ENCODE measurements at regions not wholly inside any gene's neighbourhood (a gene's known extent, or its start where the extent isn't known, plus 50 kb on each side); places are given as distances from the start of the nearest gene placed in this dataset.

DNA sequence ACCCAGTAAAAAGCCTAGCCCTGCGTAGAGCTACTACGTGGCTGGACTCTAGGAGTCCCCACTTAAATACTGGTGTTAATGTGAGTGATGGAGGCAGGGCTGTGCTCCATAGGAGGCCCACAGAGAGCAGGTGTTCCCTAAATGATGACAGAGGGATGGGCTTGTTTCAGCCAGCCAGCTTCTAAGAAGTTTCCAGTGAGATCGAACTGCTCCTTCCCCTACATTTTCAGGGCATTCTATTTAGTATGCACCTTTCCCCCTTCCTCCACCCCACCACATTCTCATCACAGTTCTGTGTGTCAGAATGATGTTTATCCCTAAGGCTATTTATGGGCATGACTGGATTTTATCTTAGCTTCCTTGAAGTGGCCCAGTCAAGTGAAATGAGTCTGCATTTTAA lies 213.0 kb downstream of the TRIB2 start:
- Histone ChIP-seq H3K4me3 (ENCODE audit: control extremely low read depth in 1 of 5, extremely low read depth in 1 of 5, insufficient read depth in 1 of 5, low read depth in 2 of 5, low read length in 4 of 5) (no peak overlapping the region), H3K36me3 (replicated peaks in 1 of 2; ENCODE audit: control extremely low read depth in 1 of 2, control insufficient read depth in 1 of 2, extremely low read depth in 1 of 2, insufficient read depth in 2 of 2, low read length in 1 of 2) (no peaks in the 10 kb centered on the region), H3K79me2 (ENCODE audit: control insufficient read depth, insufficient read depth, low read length) (no peaks in the 10 kb centered on the region), H2AFZ (ENCODE audit: insufficient read depth, low read depth, low read length, poor library complexity, severe bottlenecking) (no peak overlapping the region), H3K4me1 (ENCODE audit: control insufficient read depth in 2 of 2, insufficient read depth in 2 of 2, low read length in 2 of 2) (peaks cover 0 to 9% of the 10 kb centered on the region in 2 donors), H3K27me3 (replicated peaks in 1 of 4; ENCODE audit: control extremely low read depth in 1 of 4, control insufficient read depth in 3 of 4, insufficient read depth in 4 of 4, low read length in 3 of 4) (peaks cover 0 to 2% (median 0%) of the 10 kb centered on the region in 4 experiments), H3K27ac (ENCODE audit: low read length in 2 of 2) (no peak overlapping the region), H3K4me2 (replicated peaks; ENCODE audit: low read depth, low read length, poor library complexity, severe bottlenecking) (no peak overlapping the region), H3K9ac (ENCODE audit: low read length) (no peak overlapping the region), H3K9me3 (ENCODE audit: control extremely low read depth in 1 of 3, control insufficient read depth in 2 of 3, insufficient read depth in 1 of 3, low read length in 2 of 3) (no peaks in the 10 kb centered on the region), H4K20me1 (ENCODE audit: control insufficient read depth, insufficient read depth, low read length, poor library complexity, severe bottlenecking) (no peaks in the 10 kb centered on the region)
- TF ChIP-seq, protein P1, sequence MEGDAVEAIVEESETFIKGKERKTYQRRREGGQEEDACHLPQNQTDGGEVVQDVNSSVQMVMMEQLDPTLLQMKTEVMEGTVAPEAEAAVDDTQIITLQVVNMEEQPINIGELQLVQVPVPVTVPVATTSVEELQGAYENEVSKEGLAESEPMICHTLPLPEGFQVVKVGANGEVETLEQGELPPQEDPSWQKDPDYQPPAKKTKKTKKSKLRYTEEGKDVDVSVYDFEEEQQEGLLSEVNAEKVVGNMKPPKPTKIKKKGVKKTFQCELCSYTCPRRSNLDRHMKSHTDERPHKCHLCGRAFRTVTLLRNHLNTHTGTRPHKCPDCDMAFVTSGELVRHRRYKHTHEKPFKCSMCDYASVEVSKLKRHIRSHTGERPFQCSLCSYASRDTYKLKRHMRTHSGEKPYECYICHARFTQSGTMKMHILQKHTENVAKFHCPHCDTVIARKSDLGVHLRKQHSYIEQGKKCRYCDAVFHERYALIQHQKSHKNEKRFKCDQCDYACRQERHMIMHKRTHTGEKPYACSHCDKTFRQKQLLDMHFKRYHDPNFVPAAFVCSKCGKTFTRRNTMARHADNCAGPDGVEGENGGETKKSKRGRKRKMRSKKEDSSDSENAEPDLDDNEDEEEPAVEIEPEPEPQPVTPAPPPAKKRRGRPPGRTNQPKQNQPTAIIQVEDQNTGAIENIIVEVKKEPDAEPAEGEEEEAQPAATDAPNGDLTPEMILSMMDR (IDR thresholded peaks at IDR 0.05), result no peak
- DNase-seq, result no peak
- Mint-ChIP-seq H3K9me3 (ENCODE audit: insufficient read depth) (no peaks in the 10 kb centered on the region), H3K27me3 (peaks cover 5% of the 10 kb centered on the region), H3K4me1 (peaks cover 13% of the 10 kb centered on the region), H3K4me3 (no peak overlapping the region), H3K27ac (no peak overlapping the region)
- no peak for ATAC-seq (ENCODE audit: low read depth)
- intact Hi-C loops (cut with micrococcal nuclease), result no loop called here
- ChIA-PET POLR2A (no interaction called here), CTCF (interaction anchor here (0.8 to 5.6 kb wide), 16 partner anchors 9 to 1101 kb away, joined by 3 to 109 read pairs (median 8); partner anchors contain the start of gene TRIB2)
- whole genome bisulfite sequencing (ENCODE audit: insufficient coverage), result no CpG with 5 or more reads among the region's 3 CpGs

DNA sequence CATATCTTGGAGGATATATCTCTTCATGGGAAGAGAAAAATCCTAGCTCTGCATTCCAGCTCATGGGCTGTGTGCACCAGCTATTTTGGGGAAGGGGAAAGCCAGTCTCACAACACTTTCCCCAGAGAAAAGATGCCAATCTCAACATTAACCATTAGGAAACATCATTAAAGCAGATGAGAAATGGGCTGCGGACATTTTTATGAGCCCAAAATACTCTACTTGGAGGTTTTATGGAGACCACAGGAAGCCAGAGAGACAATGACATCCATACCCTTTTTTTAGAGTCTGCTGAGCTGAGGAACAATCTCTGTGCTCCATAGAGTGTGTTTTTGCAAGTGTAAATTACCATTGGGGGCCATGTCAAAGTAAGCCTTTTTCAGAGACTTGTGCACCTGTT lies 213.7 kb downstream of the TRIB2 start:
- no peak overlapping the region for H3K4me2 ChIP-seq (replicated peaks; ENCODE audit: low read depth, low read length, poor library complexity, severe bottlenecking)
- H3K27ac ChIP-seq (ENCODE audit: low read length in 2 of 2), result no peak overlapping the region
- Mint-ChIP-seq H3K4me3 (no peak overlapping the region), H3K27ac (no peak overlapping the region), H3K27me3 (peaks cover 9% of the 10 kb centered on the region), H3K9me3 (ENCODE audit: insufficient read depth) (no peaks in the 10 kb centered on the region), H3K4me1 (peaks cover 13% of the 10 kb centered on the region)
- no peak overlapping the region for H3K4me3 ChIP-seq (ENCODE audit: control extremely low read depth in 1 of 5, extremely low read depth in 1 of 5, insufficient read depth in 1 of 5, low read depth in 2 of 5, low read length in 4 of 5)
- no peak overlapping the region for H3K9ac ChIP-seq (ENCODE audit: low read length)
- no peaks in the 10 kb centered on the region for H3K79me2 ChIP-seq (ENCODE audit: control insufficient read depth, insufficient read depth, low read length)
- intact Hi-C loops (cut with micrococcal nuclease), result no loop called here
- ChIA-PET POLR2A (interaction anchor here (1.6 kb wide), 1 partner anchor 214 kb away, joined by 8 read pairs; the partner anchor contains the start of gene TRIB2), CTCF (interaction anchor here (0.6 to 5.6 kb wide), 45 partner anchors 9 to 1115 kb away, joined by 3 to 109 read pairs (median 4); partner anchors contain the start of gene TRIB2)
- TF ChIP-seq, protein P1 (IDR thresholded peaks at IDR 0.05), result no peak
- no peak for TF ChIP-seq EZH2 (IDR thresholded peaks at IDR 0.05; ENCODE audit: borderline replicate concordance, insufficient read depth, low read depth, low read length, poor library complexity, severe bottlenecking)
- no peak overlapping the region for H2AFZ ChIP-seq (ENCODE audit: insufficient read depth, low read depth, low read length, poor library complexity, severe bottlenecking)
- peaks cover 0 to 2% (median 0%) of the 10 kb centered on the region in 4 experiments for H3K27me3 ChIP-seq (replicated peaks in 1 of 4; ENCODE audit: control extremely low read depth in 1 of 4, control insufficient read depth in 3 of 4, insufficient read depth in 4 of 4, low read length in 3 of 4)
- ATAC-seq (ENCODE audit: low read depth) (no peak), DNase-seq (no peak)
- H3K36me3 ChIP-seq (replicated peaks in 1 of 2; ENCODE audit: control extremely low read depth in 1 of 2, control insufficient read depth in 1 of 2, extremely low read depth in 1 of 2, insufficient read depth in 2 of 2, low read length in 1 of 2), result no peaks in the 10 kb centered on the region
- no peaks in the 10 kb centered on the region for H4K20me1 ChIP-seq (ENCODE audit: control insufficient read depth, insufficient read depth, low read length, poor library complexity, severe bottlenecking)
- no peaks in the 10 kb centered on the region for H3K9me3 ChIP-seq (ENCODE audit: control extremely low read depth in 1 of 3, control insufficient read depth in 2 of 3, insufficient read depth in 1 of 3, low read length in 2 of 3)
- WGBS (ENCODE audit: insufficient coverage), result no CpG with 5 or more reads among the region's 1 CpG
- peaks cover 0 to 9% of the 10 kb centered on the region in 2 donors for H3K4me1 ChIP-seq (ENCODE audit: control insufficient read depth in 2 of 2, insufficient read depth in 2 of 2, low read length in 2 of 2)

Data from B cell (primary cell).